Nephron (organoid): ENCODE measurements at regions not wholly inside any gene's neighbourhood (a gene's known extent, or its start where the extent isn't known, plus 50 kb on each side); places are given as distances from the start of the nearest gene placed in this dataset.

Source experiments
- H3K27ac Mint-ChIP-seq, 3 experiments: 2 replicates each; pipeline ENCODE4 v1.8.0; 2020; ENCODE audit warnings: mixed read lengths in 3 of 3, mild to moderate bottlenecking in 2 of 3, moderate library complexity in 1 of 3
- H3K27me3 Mint-ChIP-seq: 2 replicates; pipeline ENCODE4 v1.8.0; 2021; ENCODE audit warnings: low read depth, mild to moderate bottlenecking, moderate library complexity, mixed read lengths
- H3K36me3 Mint-ChIP-seq: 2 replicates; pipeline ENCODE4 v1.8.0; 2020; ENCODE audit warnings: low read depth, mixed read lengths
- H3K4me1 Mint-ChIP-seq: 2 replicates; pipeline ENCODE4 v1.8.0; 2020; ENCODE audit warnings: mixed read lengths
- H3K4me3 Mint-ChIP-seq, 3 experiments: 2 replicates each; pipeline ENCODE4 v1.8.0; 2020; ENCODE audit warnings: mild to moderate bottlenecking in 3 of 3, mixed read lengths in 3 of 3, moderate library complexity in 2 of 3
- H3K9me3 Mint-ChIP-seq: 2 replicates; pipeline ENCODE4 v1.8.0; 2020; ENCODE audit warnings: mixed read lengths
- TF ChIP-seq, protein P1 (sequence below), 3 experiments: fragments of 200-600 bp; sonication (generic); IDR thresholded peaks; one replicate each; pipeline ENCODE4 v1.5.0; 2021; ENCODE audit warnings: antibody characterized with exemption in 3 of 3; ENCODE audit not compliant: unreplicated experiment in 3 of 3

DNA sequence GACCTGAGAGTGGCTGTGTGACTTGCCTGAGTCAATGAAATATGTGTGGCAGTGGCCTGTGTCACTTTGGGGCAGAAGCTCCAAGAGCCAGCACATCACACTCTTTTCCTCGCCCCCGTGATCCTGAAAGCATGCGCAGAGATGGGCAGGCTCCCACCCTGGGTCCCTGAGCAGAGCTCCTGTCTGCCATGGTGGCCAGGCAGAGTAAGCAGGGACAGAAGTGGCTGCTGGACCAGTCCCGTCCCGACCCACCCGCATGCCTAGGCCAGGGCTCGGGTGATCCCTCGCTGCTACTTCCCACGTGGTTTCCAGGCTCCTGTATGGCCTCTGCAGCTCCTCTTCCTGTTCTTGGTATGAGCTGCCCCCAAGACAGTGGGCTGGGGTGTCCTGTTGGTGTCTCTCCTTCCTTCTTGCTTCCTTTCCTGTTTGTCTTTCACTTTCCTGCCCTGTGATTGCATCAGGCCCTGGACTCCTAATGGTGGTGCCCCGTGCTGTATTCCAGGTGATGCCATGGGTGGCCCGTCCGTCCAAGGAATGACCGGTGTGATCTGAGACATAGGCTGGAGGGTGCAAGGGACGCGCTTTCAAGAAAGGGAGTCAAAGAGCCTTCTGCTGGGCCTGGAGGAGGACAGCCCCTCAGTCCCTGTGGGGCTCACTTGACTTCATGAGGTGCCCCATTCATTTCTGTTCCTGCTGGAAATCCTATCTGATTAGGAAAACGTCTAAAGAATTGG lies 71.4 kb upstream of the SHH start:
- Mint-ChIP-seq H3K27ac (no peak overlapping the region), H3K27me3 (peaks cover 6% of the 10 kb centered on the region), H3K9me3 (no peaks in the 10 kb centered on the region), H3K36me3 (no peaks in the 10 kb centered on the region), H3K4me3 (no peak overlapping the region), H3K4me1 (no peaks in the 10 kb centered on the region)
- TF ChIP-seq, protein P1, sequence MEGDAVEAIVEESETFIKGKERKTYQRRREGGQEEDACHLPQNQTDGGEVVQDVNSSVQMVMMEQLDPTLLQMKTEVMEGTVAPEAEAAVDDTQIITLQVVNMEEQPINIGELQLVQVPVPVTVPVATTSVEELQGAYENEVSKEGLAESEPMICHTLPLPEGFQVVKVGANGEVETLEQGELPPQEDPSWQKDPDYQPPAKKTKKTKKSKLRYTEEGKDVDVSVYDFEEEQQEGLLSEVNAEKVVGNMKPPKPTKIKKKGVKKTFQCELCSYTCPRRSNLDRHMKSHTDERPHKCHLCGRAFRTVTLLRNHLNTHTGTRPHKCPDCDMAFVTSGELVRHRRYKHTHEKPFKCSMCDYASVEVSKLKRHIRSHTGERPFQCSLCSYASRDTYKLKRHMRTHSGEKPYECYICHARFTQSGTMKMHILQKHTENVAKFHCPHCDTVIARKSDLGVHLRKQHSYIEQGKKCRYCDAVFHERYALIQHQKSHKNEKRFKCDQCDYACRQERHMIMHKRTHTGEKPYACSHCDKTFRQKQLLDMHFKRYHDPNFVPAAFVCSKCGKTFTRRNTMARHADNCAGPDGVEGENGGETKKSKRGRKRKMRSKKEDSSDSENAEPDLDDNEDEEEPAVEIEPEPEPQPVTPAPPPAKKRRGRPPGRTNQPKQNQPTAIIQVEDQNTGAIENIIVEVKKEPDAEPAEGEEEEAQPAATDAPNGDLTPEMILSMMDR (IDR thresholded peaks at IDR 0.05; ENCODE audit: unreplicated experiment in 3 of 3), result no peak

DNA sequence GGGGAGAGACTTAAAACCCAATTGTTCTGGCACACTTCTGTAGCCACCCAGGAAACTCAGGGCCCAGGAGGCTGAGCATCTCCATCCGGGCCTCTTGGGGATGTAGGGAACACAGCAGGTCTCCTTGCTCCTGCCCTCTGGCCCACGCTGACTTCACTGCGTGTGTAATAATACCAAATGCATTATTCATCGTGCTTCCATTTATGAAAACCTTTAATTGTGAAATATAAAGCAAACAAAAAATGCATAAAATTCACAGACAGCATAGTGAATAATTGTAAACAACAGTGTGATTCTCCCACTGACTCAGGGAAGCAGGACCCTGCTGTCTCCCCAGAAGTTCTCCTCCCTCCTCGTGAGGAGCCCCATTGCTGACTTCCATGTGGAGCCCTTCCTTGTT lies 70.3 kb upstream of the SHH start:
- no peaks in the 10 kb centered on the region for H3K4me1 Mint-ChIP-seq
- H3K27me3 Mint-ChIP-seq, result peaks cover 6% of the 10 kb centered on the region

DNA sequence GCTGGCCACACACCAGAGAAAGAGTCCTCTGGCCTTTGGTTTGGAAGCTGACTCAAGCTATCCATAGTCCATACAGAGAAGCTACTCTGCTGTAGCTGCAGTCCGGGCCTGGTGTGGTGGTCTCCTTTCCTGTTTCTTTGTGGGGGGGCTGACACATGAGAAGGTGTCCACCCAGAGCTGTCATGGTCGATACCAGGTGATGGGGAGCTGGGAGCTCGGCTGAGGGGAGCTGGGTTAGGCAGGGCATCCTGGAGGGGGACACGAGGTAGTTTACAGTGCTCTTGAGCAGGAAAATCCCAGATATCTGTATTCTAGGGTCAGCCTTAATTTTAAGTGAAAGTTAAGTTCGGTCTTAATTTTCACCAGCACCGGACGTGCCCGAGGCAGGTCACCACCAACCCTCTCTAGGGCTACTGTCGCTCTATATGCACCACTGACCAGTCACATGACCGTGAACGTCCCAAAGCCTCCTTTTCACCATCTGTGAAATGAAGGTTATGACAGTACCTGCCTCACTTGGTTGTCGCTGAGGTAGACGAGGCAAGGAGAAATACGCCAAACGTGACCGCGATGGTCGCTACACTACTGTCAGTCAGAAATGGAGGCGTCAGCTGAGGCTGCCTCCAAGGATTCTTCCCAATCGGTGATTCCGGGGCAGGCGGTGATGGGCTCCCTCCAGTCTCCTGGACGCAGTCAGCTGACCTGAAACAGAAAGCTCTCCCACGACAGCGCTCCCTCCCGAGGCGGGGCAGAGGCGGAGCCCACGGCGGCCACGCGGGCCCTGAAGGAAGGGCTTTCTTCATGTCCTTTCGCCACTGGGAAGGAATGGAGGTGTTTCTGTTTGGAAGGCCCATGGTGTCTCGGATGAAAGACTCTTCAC lies 69.4 kb upstream of the SHH start:
- no peak overlapping the region for H3K27ac Mint-ChIP-seq
- TF ChIP-seq, protein P1 (IDR thresholded peaks at IDR 0.05; ENCODE audit: unreplicated experiment in 3 of 3), result no peak
- H3K4me3 Mint-ChIP-seq, result no peak overlapping the region
- no peaks in the 10 kb centered on the region for H3K36me3 Mint-ChIP-seq
- no peaks in the 10 kb centered on the region for H3K9me3 Mint-ChIP-seq
- H3K27me3 Mint-ChIP-seq, result peaks cover 6% of the 10 kb centered on the region
- H3K4me1 Mint-ChIP-seq, result no peaks in the 10 kb centered on the region

More for the DNA sequence above, 70.3 kb upstream of the SHH start:
- TF ChIP-seq, protein P1 (IDR thresholded peaks at IDR 0.05; ENCODE audit: unreplicated experiment in 3 of 3), result no peak
- Mint-ChIP-seq H3K27ac (no peak overlapping the region), H3K36me3 (no peaks in the 10 kb centered on the region), H3K9me3 (no peaks in the 10 kb centered on the region), H3K4me3 (no peak overlapping the region)

DNA sequence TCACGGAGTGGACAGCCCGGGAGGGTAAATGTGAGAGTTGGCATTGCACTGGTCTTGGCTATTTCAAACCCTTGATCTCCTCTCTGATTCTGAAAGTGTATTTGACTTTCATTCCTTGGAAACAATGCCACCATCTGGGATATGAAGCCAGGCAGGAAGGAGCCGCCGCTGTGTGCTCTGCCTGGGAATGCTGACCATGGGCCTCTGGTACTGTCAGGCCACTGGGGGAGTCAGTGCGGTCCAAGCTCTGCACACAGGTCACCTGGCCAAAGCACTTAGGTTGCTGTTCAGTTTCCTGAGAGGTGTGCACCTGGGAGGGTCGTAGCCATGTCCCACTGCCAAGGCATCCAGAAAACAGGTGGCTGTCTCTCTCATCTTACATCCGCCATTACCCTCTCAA lies 68.5 kb upstream of the SHH start:
- TF ChIP-seq, protein P1 (IDR thresholded peaks at IDR 0.05; ENCODE audit: unreplicated experiment in 3 of 3), result no peak
- Mint-ChIP-seq H3K27me3 (peaks cover 6% of the 10 kb centered on the region), H3K36me3 (no peaks in the 10 kb centered on the region), H3K4me1 (no peaks in the 10 kb centered on the region), H3K27ac (no peak overlapping the region), H3K4me3 (no peak overlapping the region), H3K9me3 (no peaks in the 10 kb centered on the region)

- Mint-ChIP-seq H3K27me3 (peaks cover 6% of the 10 kb centered on the region), H3K36me3 (no peaks in the 10 kb centered on the region), H3K4me1 (no peaks in the 10 kb centered on the region), H3K9me3 (no peaks in the 10 kb centered on the region), H3K27ac (no peak overlapping the region), H3K4me3 (no peak overlapping the region)
- TF ChIP-seq, protein P1 (IDR thresholded peaks at IDR 0.05; ENCODE audit: unreplicated experiment in 3 of 3), result no peak
These were observed 67.3 kb upstream of the SHH start for GRCh38 chr7:155879592-155879991.
